DMS153 (cell line): ENCODE measurements at regions not wholly inside any gene's neighbourhood (a gene's known extent, or its start where the extent isn't known, plus 50 kb on each side); places are given as distances from the start of the nearest gene placed in this dataset.
"Not testable (repeated sequence)": the region's sequence is repeated elsewhere in the genome, so short reads cannot be mapped to it uniquely, and the experiment has no call there.

Experiments
- DNase-seq: peaks from one replicate; lab custom pipeline; 2025; lab: John Stamatoyannopoulos, UW

- no peak for DNase-seq
Measured at GRCh38 chr13:83730674-83731073, 151.6 kb downstream of the SLITRK1 start.

- DNase-seq = no peak
Measured at GRCh38 chr13:83722443-83722842, 159.8 kb downstream of the SLITRK1 start.

- DNase-seq = no peak
Measured at GRCh38 chr13:83716121-83716520, 166.2 kb downstream of the SLITRK1 start.

GRCh38 chr13:83714236-83714635, 168.0 kb downstream of the SLITRK1 start:
- DNase-seq = no peak

- DNase-seq = no peak
Measured at GRCh38 chr13:83710133-83710515, 172.2 kb downstream of the SLITRK1 start.

GRCh38 chr13:83709426-83710132, 172.7 kb downstream of the SLITRK1 start:
- DNase-seq = no peak

GRCh38 chr13:83702021-83702420, 180.3 kb downstream of the SLITRK1 start:
- no peak for DNase-seq

- no peak for DNase-seq
Measured at GRCh38 chr13:83692800-83693199, 189.5 kb downstream of the SLITRK1 start.

- DNase-seq = no peak
Measured at GRCh38 chr13:83691966-83692365, 190.3 kb downstream of the SLITRK1 start.

GRCh38 chr13:83681547-83681946, 200.7 kb downstream of the SLITRK1 start:
- no peak for DNase-seq

GRCh38 chr13:83677985-83678384, 204.3 kb downstream of the SLITRK1 start:
- no peak for DNase-seq

- DNase-seq = no peak
Measured at GRCh38 chr13:83672612-83673011, 209.7 kb downstream of the SLITRK1 start.

- DNase-seq = no peak
Measured at GRCh38 chr13:83667606-83668005, 214.7 kb downstream of the SLITRK1 start.

- DNase-seq = no peak
Measured at GRCh38 chr13:83666141-83666540, 216.1 kb downstream of the SLITRK1 start.

- DNase-seq = no peak
Measured at GRCh38 chr13:83657281-83657680, 225.0 kb downstream of the SLITRK1 start.

GRCh38 chr13:83642617-83643016, 239.7 kb downstream of the SLITRK1 start:
- DNase-seq = not testable (repeated sequence)

- no peak for DNase-seq
Measured at GRCh38 chr13:83634601-83635000, 247.7 kb downstream of the SLITRK1 start.

- no peak for DNase-seq
Measured at GRCh38 chr13:83633746-83634145, 248.5 kb downstream of the SLITRK1 start.

- no peak for DNase-seq
Measured at GRCh38 chr13:83622422-83622784, 259.9 kb downstream of the SLITRK1 start.

GRCh38 chr13:83621765-83622421, 260.4 kb downstream of the SLITRK1 start:
- DNase-seq = no peak

GRCh38 chr13:83620530-83621220, 261.6 kb downstream of the SLITRK1 start:
- no peak for DNase-seq

GRCh38 chr13:83618966-83619365, 263.3 kb downstream of the SLITRK1 start:
- DNase-seq = no peak

- no peak for DNase-seq
Measured at GRCh38 chr13:83613524-83613923, 268.8 kb downstream of the SLITRK1 start.
